RWPE1 (cell line): ENCODE measurements at regions not wholly inside any gene's neighbourhood (a gene's known extent, or its start where the extent isn't known, plus 50 kb on each side); places are given as distances from the start of the nearest gene placed in this dataset.

Source experiments
- CTCF ChIA-PET: fragments of 350-600 bp; sonication (Branson Sonifier 250); formaldehyde crosslinking; extraction: SDS; loops from one replicate; lab custom pipeline; 2021; lab: Yijun Ruan, JAX
- POLR2A ChIA-PET: fragments of 400-600 bp; formaldehyde crosslinking; extraction: SDS; loops from one replicate; lab custom pipeline; 2020; ENCODE audit warnings: antibody characterized with exemption; ENCODE audit not compliant: low non-redundant PET; lab: Yijun Ruan, JAX
- DNase-seq: peaks from one replicate; pipeline ENCODE4 v3.0.0; 2012; ENCODE audit warnings: low spot score
- H3K27ac ChIP-seq: fragments of 450-650 bp; 2 replicates; pipeline ENCODE4 v1.5.1; 2017
- TF ChIP-seq, protein P1 (sequence below): fragments of 450-650 bp; conservative IDR thresholded peaks from 2 replicates; pipeline ENCODE4 v1.5.1; 2017; ENCODE audit warnings: low read depth, mild to moderate bottlenecking

- CTCF ChIA-PET = no interaction called here
- H3K27ac ChIP-seq = no peak overlapping the region
- POLR2A ChIA-PET = no interaction called here
- DNase-seq = no peak
- TF ChIP-seq, protein P1, sequence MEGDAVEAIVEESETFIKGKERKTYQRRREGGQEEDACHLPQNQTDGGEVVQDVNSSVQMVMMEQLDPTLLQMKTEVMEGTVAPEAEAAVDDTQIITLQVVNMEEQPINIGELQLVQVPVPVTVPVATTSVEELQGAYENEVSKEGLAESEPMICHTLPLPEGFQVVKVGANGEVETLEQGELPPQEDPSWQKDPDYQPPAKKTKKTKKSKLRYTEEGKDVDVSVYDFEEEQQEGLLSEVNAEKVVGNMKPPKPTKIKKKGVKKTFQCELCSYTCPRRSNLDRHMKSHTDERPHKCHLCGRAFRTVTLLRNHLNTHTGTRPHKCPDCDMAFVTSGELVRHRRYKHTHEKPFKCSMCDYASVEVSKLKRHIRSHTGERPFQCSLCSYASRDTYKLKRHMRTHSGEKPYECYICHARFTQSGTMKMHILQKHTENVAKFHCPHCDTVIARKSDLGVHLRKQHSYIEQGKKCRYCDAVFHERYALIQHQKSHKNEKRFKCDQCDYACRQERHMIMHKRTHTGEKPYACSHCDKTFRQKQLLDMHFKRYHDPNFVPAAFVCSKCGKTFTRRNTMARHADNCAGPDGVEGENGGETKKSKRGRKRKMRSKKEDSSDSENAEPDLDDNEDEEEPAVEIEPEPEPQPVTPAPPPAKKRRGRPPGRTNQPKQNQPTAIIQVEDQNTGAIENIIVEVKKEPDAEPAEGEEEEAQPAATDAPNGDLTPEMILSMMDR = no peak
Observed at GRCh38 chr3:21979706-21980105, 228.7 kb upstream of the ZNF385D start.

- ChIA-PET CTCF (no interaction called here), POLR2A (no interaction called here)
- no peak for DNase-seq
- H3K27ac ChIP-seq = no peak overlapping the region
- TF ChIP-seq, protein P1 = no peak
Observed at GRCh38 chr3:21989341-21990042, 238.5 kb upstream of the ZNF385D start.

DNA sequence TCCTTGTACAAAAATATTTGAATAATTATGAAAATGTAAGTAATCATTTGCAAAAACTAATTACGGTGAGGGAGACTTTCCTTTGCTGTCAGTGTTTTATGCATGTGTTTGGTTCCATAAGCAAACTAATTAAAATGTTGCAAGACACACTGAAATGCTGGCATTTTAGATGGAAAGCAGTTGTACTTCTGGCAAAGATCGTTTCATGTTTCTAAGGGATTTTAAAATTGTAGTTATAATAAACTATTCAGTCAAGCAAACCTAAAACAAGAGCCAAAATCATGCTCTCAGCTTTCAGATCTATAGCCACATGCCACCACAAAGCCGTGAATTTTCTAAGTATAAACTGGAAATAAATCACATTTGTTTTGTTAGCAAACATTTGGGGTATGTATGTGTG, 240.1 kb upstream of the ZNF385D start:
- POLR2A ChIA-PET = no interaction called here
- no peak for DNase-seq
- CTCF ChIA-PET = no interaction called here
- no peak overlapping the region for H3K27ac ChIP-seq
- TF ChIP-seq, protein P1 = no peak

- POLR2A ChIA-PET = no interaction called here
- DNase-seq = no peak
- TF ChIP-seq, protein P1 = no peak
- no peak overlapping the region for H3K27ac ChIP-seq
- CTCF ChIA-PET = no interaction called here
Observed at GRCh38 chr3:21995079-21995607, 244.1 kb upstream of the ZNF385D start.

DNA sequence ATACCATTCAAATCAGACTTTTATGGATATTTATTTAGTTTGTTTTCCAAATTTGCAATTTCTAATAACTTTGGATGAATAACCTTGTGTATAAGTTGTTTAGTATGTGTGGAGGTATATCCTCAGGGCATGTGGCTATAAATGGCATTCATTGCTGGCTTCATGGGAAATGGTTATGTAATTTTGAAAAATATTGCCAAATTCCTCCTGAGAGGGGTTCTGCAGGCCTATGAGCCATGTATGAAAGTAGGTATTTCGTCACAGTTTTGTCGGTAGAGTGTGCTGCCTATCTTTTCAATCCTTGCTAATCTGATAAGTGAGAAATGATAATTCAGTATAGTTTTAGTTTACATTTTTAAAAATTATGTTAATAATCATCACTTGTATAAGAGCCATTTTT, 256.4 kb upstream of the ZNF385D start:
- TF ChIP-seq, protein P1 = no peak
- ChIA-PET CTCF (no interaction called here), POLR2A (no interaction called here)
- DNase-seq = no peak
- H3K27ac ChIP-seq = no peak overlapping the region

GRCh38 chr3:22010997-22011396, 260.0 kb upstream of the ZNF385D start:
- TF ChIP-seq, protein P1 = no peak
- ChIA-PET CTCF (no interaction called here), POLR2A (no interaction called here)

More at GRCh38 chr3:22010997-22011396, 260.0 kb upstream of the ZNF385D start:
- no peak overlapping the region for H3K27ac ChIP-seq
- DNase-seq = no peak
